ENCODE measurements at regions not wholly inside any gene's neighbourhood (a gene's known extent, or its start where the extent isn't known, plus 50 kb on each side); places are given as distances from the start of the nearest gene placed in this dataset.

- no peak for TF ChIP-seq EZH2 (IDR thresholded peaks at IDR 0.05; ENCODE audit: borderline replicate concordance, insufficient read depth, low read length, poor library complexity, severe bottlenecking)
- no peak for TF ChIP-seq POLR2AphosphoS5 (IDR thresholded peaks at IDR 0.05)
- TF ChIP-seq CTCF (IDR thresholded peaks at IDR 0.05; ENCODE audit: poor library complexity, severe bottlenecking), result no peak
- TF ChIP-seq TAF1 (IDR thresholded peaks at IDR 0.05; ENCODE audit: low read depth), result no peak
- TF ChIP-seq SMC3 (conservative IDR thresholded peaks at IDR 0.05; ENCODE audit: poor library complexity), result no peak
- no peak for TF ChIP-seq REST (IDR thresholded peaks at IDR 0.05; ENCODE audit: borderline replicate concordance)
- TF ChIP-seq EP300 (conservative IDR thresholded peaks at IDR 0.05; ENCODE audit: poor library complexity, severe bottlenecking), result no peak
These were observed 298.9 kb upstream of the BMP2 start for GRCh38 chr20:6468423-6469116.
